ENCODE measurements at regions not wholly inside any gene's neighbourhood (a gene's known extent, or its start where the extent isn't known, plus 50 kb on each side); places are given as distances from the start of the nearest gene placed in this dataset.

DNA sequence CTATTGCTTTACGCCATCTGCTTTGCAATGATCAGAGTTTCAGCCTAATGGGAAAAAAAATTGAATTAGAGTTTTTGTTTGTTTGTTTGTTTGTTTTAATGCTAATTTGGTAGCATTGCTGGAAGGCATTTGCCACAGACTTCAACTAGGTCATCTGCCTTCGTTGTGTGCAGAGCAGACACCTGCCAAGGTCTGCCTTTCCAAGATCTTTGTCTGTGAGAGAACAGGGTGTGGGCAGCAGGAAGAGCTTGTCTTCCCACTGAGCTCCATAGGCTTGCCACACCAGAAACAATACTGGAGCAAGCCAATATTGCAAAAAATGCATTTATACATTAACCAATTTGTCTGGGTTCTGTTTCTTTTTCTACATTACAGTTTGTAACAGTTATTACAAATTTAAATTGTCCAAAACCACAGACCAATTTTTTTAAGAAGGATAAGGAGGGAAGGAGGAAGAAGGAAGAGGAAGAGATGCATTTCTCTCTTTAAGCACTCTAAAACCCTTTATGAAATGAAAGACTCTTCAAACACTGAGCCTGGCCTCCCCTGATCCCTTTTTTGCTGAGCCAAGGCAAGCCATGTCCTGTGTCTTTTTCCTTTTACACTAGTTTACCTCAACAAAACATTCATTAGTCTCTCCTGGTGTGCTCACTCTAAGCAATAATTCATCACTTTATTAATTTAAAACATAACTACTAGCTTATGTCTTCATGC, 210.5 kb downstream of the SNX18 start:
- TF ChIP-seq POLR2AphosphoS5 (IDR thresholded peaks at IDR 0.05) = no peak
- TF ChIP-seq, protein P1, sequence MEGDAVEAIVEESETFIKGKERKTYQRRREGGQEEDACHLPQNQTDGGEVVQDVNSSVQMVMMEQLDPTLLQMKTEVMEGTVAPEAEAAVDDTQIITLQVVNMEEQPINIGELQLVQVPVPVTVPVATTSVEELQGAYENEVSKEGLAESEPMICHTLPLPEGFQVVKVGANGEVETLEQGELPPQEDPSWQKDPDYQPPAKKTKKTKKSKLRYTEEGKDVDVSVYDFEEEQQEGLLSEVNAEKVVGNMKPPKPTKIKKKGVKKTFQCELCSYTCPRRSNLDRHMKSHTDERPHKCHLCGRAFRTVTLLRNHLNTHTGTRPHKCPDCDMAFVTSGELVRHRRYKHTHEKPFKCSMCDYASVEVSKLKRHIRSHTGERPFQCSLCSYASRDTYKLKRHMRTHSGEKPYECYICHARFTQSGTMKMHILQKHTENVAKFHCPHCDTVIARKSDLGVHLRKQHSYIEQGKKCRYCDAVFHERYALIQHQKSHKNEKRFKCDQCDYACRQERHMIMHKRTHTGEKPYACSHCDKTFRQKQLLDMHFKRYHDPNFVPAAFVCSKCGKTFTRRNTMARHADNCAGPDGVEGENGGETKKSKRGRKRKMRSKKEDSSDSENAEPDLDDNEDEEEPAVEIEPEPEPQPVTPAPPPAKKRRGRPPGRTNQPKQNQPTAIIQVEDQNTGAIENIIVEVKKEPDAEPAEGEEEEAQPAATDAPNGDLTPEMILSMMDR (IDR thresholded peaks at IDR 0.05) = no peak
